Amniotic stem cell (primary cell): ENCODE measurements at regions not wholly inside any gene's neighbourhood (a gene's known extent, or its start where the extent isn't known, plus 50 kb on each side); places are given as distances from the start of the nearest gene placed in this dataset.

ENCODE experiments used
- DNase-seq: peaks from one replicate; lab custom pipeline; 2025; lab: John Stamatoyannopoulos, UW

DNA sequence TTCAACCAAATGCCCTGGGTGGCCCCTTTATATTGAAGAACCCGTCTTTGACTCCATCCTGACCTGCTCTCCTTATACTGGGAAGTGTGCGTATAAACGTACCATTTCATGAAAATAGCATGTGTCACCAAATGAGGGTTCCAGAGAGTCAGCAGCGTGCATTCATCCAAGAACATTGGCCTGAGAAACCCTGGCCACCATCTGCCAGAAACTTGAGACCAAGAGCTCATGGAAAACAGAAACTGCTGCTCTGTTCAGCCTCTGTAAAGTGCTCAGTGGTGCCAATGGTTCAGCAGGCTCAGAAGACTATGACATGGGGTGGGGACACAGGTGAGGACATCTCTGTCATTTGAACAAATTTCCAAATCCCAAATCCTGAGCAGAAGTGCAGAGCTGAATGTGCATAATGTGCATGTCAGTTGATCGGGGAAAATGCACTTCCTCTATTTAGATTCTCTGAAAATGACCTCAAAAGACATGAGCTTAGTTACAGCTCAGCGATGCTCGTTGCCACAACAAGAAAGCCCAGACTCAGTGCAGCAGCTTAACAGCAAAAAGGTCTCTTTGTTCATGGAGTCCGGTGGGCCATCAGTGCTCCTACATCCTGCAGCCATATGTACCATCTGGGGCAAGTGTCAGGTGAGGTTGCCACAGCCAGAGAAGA is 176.1 kb downstream of the ATPSCKMT start:
- DNase-seq = no peak

DNA sequence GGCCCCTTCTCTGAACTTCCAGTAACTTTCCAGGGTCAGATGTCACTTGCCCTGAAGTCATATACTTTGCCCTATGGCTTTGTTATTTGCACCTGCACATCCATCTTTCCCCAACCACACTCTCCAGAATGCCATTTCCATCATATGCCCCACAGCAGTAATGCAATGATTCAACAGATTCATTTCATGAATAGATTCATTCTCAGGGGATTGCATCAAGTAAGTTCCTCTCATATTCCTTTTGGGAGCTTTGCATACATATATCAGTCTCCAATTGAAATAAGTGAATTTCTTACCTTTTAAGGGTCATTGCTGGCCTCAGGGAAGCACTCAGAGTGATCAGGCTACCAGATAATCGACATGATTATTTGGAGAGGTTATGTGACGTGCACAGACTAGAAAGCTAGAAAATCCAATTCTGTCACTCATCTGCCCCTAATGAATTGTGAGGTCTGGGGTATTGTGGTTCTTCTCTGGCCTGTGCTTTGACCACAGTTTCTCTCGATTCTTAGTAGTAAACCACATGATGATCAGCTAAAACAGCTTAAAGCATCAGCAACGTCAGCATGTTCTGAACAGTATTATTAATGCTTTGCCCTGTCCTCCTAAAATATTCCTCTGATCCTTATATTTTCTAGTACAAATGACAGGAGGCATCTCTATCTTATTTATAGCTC is 179.9 kb downstream of the ATPSCKMT start:
- DNase-seq = no peak

DNA sequence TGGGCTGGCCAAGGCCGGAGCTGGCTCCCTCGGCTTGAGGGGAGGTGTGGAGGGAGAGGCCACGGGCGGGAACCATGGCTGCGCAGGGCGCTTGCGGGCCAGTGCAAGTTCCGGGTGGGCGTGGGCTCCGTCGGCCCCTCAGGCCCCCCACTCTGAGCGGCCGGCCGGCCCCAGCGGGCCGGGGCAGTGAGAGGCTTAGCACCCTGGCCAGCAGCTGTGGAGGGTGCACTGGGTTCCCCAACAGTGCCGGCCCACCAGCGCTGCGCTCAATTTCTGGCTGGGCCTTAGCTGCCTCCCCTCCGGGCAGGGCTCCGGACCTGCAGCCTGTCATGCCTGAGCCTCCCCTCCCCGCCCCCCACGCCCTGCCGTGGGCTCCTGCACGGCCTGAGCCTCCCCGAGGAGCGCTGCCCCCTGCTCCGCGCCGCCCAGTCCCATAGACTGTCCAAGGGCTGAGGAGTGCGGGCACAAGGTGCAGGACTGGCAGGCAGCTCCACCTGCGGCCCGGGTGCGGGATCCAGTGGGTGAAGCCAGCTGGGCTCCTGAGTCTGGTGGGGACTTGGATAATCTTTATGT is 184.2 kb downstream of the ATPSCKMT start:
- no peak for DNase-seq

DNA sequence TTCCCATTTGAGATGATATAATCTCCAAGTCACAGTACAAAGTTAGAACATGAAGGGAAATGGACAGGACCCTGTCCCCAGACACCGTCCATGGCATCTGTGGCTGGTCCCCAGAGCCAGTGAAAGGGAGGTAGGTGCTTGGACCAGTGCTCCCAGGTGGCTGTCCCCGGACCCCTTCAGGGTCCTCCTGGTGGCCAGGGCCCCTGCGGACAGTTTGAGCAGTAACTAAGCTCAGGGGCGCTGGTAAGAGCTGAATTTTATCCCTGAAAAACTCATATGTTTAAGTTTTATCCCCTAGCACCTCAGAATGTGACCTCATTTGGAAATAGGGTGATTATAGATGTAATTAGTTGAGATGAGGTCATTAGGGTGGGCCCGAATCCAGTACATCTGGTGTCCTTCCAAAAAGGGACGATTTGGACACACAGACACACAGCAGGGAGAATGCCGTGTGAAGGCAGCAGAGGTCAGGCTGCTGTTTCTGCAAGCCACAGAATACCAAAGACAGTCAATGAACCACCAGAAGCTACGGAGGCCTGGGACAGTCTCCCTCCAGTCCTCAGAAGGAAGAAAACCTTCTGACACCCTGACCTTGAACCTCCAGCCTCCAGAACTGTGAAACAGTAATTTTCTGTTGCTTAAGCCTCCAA is 185.0 kb downstream of the ATPSCKMT start:
- DNase-seq = no peak

DNA sequence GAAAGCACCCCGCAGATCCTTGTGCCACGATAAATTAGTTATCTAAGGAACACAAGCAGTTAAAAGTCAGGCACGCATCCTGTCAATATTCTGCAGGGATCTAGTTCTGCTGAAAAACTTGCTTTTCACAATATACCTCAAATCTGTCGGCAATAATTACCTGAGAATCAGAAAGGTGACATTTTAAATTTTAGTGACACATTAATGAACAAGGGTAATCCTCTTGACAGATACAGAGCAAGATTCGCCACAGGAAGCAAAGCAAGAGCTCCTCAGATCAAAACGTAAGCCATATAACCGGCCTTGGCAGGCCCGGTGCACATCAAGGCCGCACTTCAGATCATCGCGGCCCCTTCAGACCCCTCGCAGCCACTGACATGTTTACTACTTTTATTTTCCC is 185.7 kb downstream of the ATPSCKMT start:
- DNase-seq = no peak

DNA sequence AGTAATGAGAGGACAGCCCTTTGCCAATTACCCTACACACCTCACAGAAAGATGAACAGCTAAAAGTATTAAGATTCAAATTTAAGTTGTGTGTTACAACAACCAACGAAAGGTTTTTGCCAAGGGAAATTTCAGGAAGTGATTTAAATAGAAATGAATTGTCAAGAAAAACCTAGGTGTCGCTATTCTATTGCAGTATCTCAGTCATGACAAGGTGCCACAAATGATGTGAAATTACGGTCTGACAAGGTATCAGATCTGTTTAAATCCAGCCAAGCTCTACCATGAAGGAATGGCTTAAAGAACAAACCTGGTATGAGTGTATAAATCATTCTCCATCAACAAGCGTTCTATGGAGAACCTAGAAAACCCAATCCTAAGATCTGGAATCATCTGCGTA is 189.7 kb downstream of the ATPSCKMT start:
- DNase-seq = no peak

DNA sequence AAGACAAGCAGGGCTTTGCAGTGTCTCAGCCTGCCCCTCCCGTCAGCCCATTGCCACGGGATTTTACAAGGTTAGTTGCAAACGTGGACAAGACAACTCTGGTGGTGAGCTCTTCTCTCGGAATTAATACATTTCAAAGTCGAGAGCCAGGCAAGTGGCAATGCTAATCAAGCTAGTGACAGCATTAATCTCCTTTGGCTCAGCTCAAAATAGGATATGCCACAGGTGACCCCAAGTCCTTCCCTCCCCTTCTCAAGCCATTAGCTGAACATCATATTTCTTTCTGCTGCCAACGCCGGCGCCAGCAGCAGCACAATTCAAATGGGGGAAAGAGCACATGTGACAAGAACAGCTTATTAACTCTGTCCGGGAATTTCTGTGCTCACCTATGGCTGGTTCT is 190.1 kb downstream of the ATPSCKMT start:
- no peak for DNase-seq

DNA sequence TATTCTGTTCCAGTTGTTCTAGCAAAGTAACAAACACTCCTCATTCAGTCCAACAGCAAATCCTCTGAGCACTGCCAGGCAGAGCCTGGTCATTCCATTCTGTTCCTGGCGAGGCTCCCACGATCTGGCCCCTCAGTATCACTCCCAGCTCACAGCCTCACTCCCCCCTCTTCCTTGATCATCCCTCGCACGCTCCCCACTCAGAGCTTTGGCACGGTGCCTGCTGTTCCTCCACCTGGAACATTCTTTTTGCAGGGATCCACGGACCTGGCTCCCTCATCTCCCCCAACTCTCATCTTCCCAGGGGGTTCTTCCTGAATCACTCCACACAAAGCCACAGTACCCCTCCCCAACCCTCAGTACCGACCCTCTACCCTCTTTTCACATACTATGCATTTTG is 192.3 kb downstream of the ATPSCKMT start:
- DNase-seq = no peak

DNA sequence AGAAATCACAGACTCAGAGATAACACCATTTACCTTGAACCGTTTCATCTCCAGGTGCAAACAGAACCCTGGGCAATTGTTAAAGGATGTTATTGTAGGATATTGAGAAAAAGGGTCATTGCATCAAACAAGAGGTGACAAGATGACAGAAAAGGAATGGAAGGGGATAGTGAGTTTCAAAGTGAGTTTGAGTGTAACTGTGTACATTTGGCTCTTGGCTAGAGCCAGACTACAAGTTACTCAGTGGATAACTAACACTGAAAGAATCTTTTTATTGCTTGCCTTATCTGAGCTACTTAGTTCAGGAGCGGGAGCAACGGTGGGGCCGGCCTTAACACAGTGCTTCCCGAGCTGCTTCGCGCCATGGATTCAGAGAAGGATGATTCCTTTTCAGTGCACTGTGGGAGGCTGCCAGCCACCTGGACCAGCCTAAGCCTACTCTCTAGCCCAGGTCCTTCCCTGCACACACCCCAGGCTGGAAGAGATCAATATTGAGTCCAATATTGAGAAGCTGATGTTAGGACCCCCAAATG is 193.4 kb downstream of the ATPSCKMT start:
- DNase-seq = no peak

DNA sequence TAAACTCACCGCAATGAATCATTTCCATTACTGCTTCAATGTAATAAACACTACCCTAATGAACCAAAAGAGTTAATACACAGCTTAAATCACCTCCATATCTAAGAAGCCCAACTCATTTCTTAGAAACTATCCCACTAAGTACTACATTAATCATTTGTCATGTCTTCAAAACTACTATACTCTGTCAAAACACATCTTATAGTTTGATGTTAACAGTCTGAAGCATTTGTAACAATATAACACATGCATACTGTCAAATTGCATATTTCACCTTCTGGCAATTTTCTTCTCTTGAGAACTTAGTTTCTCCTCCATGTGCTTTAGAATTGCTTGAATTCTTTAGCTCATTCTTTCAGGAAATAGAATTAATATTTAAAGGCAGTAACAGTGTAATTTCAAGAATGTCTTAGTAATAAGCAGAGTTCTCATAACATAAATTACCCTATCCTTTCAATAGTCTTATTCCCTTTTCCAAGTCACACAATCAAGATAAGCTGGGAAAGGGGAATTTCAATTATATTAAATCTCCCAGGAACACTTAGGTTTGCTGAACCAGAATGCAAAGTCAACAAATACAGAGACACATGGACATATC is 199.7 kb downstream of the ATPSCKMT start:
- DNase-seq = no peak

DNA sequence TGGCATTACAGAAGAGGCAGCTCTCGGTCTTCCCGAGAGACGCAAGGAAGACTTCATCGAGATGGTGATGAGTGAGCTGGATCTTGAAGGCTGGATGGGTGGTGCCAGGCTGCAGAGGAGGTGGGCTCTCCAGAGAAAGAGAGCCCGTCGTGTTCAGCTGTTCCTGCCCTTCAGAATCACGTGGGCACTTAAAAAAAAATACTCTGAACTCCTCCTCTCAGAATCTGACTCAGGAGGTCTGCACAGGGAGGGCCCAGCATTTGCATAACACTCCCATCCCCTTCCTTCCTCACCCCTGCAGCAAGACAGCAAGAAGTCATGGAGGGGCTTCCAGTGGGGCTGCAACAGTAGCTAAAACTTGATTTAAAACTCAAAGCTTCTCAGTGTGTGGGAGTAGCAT is 203.0 kb downstream of the ATPSCKMT start:
- DNase-seq = no peak

DNA sequence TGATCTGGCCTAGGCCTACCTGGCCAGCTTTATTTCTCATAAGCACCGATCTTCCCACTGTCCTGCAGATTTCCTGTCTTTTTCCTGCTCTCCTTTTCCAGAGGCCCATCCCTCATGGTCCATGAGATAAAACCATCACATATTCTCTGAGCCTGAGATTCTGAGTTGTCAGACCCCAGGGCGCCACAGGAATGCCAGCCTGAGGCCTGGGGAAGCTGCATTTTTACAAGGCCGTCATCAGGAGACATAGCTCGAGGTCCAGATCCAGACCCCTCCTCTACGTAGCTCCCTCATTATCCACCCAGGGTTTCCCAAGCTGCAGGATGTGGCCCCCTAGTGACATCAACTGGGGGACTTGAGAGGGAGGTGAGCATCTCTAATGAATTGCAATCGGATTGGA is 204.3 kb downstream of the ATPSCKMT start:
- DNase-seq = no peak

DNA sequence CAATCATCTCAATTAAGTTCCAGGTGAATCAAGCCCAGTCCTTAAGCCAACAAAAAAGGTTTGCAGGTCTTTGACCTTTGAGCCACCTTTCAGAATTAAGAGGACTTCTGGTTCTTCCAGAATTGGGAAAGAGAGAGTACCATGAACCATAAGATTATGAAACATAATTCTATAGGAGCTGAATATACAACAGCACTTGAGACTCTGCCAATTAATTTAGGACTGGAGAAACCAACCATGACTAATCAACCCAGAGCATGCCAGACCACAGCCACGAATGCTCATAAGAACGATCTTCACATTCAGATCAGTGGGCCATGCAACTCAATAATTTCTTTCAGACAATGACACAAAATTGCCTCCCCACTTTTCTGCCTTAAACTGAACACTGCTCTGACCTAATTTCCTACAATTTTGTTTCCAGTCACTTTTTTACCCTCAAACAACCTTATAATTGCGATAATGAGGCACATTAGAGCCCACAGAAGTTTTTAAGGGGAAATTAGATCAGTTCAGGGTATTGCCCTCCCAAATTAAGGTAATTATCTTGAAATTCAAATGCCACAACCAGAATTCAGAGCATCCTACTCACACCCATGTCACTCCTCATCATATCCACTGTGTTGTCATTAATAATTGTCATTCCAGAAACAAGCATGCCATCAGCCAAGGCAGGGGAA is 213.4 kb downstream of the ATPSCKMT start:
- DNase-seq = peak; percentile 18

DNA sequence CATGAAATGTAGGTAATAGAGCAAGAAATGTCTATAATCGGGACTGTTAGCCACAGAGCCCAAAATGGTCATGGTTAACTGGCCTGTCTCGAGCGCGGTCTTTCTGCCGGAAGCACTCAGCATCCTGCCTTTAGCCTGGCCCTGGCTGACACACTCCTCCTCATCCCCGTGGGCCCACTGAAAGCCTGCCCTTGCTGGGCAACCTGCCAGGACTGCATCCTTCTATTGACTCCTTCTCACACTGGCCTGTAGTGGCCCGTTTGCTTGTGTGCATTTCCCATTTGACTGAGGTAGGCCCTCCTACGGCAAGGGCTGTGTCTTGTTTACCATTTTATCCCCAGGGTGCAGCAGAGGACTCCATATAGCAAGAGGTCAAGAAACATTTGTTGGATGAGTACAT is 215.7 kb downstream of the ATPSCKMT start:
- no peak for DNase-seq

DNA sequence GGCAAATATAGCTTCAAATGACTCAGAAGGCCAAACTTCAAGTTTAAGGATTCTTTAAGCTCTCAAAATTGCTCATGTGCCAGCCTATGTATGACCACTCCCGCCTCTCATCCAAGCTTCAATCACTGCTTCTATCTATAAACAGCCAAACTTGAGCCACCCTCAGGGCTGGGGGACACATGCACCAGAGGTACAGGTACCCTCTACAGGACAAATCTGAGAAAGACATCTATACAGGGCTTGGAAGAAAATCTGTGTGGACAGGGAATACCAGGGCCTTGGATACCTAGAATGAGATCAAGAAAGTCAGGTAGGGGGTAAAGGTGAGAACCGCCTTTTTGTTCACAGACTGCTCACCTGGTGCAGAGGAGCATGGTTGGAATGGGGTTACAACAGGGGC is 217.9 kb downstream of the ATPSCKMT start:
- no peak for DNase-seq

DNA sequence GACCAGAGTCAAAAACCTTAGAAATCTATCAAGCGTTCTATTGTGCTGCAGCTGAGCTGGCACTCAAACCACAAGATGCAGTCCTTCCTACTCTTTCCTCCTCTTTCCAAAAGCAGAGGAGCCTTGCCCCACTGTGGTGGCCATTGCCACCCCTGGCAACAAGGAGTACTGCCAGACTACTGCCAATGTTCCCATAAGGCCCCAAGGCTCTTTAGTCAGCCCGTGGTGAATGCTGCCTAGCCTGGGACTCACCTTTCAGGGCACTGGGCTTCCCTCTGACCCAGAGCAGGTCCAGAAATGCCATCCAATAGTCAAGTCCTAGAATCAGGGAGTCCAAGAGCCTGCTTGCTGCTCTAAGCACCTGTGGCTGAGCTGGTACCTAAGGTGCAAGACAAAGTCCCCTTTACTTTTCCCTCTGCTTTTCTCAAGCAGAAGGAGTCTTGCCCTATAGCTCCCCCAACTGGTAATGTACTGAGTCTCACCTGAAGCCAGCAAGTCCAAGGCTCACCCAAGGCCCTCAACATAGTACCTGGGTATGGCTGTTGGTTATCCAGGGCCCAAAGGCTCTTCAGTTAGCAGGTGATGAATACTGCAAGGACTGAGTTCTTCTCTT is 219.4 kb downstream of the ATPSCKMT start:
- DNase-seq = no peak

DNA sequence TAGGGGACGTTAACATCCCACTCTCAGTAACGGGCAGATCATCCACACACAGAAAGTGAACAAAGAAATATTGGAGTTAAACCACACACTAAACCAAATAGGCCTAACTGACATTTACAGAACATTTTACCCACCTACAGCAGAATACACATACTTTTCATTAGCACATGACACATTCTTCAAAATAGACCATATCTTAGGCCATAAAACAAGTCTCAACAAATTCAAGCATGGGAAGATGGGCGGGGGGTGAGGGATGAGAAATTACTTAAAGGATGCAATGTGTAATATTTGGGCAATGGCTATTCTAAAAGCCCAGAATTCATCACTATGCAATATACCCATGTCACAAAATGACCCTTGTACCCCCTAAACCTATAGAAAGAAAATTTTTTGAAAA is 226.2 kb downstream of the ATPSCKMT start:
- DNase-seq = no peak

DNA sequence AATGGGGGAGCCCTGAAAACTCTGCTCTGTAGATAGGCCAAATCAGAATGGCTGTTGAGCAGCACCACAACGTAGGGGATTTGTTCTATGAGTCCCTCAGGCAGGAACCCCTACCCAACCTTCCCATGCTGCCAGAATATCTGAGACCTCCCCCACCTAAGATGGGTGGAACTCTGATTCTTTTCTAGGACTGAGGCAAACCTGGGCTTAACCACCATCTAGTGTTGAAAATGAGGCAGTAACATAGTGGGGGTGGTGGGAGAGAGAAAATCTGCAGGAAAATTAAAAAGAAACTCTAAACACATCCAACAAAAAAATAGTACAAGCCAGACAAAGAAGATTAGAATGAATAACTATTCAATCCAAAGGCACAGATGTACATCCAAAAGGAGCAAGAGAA is 228.4 kb downstream of the ATPSCKMT start:
- no peak for DNase-seq

DNA sequence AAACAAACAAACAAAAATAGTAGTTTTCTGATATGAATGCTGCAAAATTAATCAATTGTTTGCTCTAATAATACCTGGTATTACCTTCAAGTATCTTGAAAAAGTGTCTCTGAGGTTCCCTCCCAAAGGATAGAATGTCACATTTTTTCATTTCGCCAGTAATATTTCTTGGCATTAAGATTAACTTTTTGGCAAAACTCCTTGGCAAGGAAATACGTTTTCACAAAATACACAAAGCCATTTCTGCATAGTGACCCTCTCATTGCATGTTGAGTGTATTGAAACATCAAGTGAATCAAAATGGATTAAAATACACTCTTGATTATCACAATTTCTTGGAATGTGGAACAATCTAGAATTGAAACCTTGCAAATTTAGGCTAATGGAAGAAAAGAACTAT is 230.5 kb downstream of the ATPSCKMT start:
- no peak for DNase-seq

DNA sequence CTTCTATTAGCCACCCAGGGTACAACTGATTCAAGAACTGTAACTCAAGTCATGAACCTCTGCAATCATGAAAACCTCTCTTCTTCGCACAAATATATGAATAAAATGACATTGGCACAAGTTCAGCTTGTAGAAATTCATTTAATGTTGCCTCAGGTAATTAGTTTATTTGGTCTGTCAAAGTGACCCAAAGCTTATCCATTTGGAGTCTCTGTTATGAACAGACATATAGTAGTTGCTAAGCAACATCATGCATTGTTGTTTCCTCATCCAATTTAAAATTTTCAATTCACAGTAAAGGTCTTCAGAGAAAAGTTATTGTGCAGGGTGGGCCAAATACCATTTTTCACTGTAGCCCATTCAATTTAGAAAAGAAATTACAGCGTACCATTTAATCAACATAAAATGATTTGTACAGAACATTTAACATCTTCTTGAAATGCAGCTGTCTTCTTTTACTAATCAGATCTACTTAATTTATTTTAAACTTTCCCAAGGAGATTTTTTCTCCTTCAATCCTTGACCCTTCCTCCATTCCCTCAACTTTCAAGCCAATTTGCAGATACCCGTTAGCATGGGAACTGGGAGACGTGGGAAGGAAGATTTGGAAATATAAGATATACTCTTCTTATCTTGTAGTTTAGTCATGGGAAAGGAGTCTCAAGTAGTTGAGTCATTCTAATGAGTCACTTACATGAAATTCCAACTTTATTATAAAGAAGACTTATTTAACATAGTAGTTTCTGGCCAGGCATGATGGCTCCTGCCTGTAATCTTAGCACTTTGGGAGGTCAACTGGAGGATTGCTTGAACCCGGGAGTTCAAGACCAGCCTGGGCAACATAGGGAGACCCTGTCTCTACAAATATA is 231.3 kb downstream of the ATPSCKMT start:
- peak; percentile 62 for DNase-seq

DNA sequence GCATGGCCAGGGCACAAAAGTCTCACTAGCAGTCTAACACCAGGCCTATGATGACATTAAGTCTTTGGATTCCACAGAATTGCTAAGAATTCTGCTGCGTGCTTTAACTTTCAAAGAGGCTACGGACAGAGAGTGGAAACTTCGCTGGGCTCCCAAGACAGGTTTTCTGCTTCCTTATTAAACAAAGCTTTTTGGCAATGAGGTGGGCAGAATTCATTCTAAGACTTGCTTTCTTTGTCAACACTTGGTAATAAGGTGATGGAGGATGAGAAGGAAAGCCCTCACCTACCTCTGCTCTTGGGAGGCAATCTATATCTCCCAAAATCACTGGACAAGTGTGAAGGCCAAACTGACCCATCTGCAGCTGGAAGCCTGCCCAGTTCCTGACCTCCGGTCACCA is 231.9 kb downstream of the ATPSCKMT start:
- DNase-seq = no peak
